CD4-positive, alpha-beta memory T cell (primary cell): ENCODE measurements at regions not wholly inside any gene's neighbourhood (a gene's known extent, or its start where the extent isn't known, plus 50 kb on each side); places are given as distances from the start of the nearest gene placed in this dataset.

Source experiments
- CTCF ChIA-PET: fragments of 350-600 bp; sonication (Branson Sonifier 250); formaldehyde crosslinking; loops from one replicate; lab custom pipeline; 2021; ENCODE audit warnings: inconsistent platforms; ENCODE audit not compliant: partially characterized antibody; lab: Charles Lee
- POLR2A ChIA-PET: fragments of 350-600 bp; sonication (Branson Sonifier 250); formaldehyde crosslinking; loops from one replicate; lab custom pipeline; 2021; ENCODE audit not compliant: partially characterized antibody; lab: Charles Lee
- DNase-seq, 5 donors: peaks; one replicate each; pipeline versions ENCODE4 v3.0.0 to v3.0.0-alpha.2; 2020 to 2022; ENCODE audit warnings: mixed read lengths in 1 of 5
- H3K27ac ChIP-seq: one replicate; pipeline ENCODE4 v1.7.0; 2013; ENCODE audit warnings: low read depth, low read length
- H3K27me3 ChIP-seq: 2 replicates; pipeline ENCODE4 v1.7.0; 2013; ENCODE audit warnings: mild to moderate bottlenecking, low read length, moderate library complexity; ENCODE audit not compliant: insufficient read depth
- H3K36me3 ChIP-seq: 2 replicates; pipeline ENCODE4 v1.7.0; 2013; ENCODE audit warnings: mild to moderate bottlenecking, low read length, moderate library complexity; ENCODE audit not compliant: insufficient read depth
- H3K4me1 ChIP-seq: 2 replicates; pipeline ENCODE4 v1.7.0; 2013; ENCODE audit warnings: mild to moderate bottlenecking, low read length, moderate library complexity; ENCODE audit not compliant: insufficient read depth
- H3K4me3 ChIP-seq, 2 donors: one replicate each; pipeline ENCODE4 v1.7.0; 2013; ENCODE audit warnings: low read length in 2 of 2, mild to moderate bottlenecking in 1 of 2
- H3K9me3 ChIP-seq, 2 donors: one replicate each; pipeline ENCODE4 v1.7.0; 2013; ENCODE audit warnings: low read length in 2 of 2, control low read depth in 1 of 2; ENCODE audit not compliant: control insufficient read depth in 1 of 2
- H3K27ac Mint-ChIP-seq, 7 donors: one replicate each; pipeline ENCODE4 v1.8.0; 2020 to 2021; ENCODE audit warnings: mixed read lengths in 7 of 7, mild to moderate bottlenecking in 6 of 7, inconsistent platforms in 3 of 7, moderate library complexity in 3 of 7
- H3K27me3 Mint-ChIP-seq, 2 donors: one replicate each; pipeline ENCODE4 v1.8.0; 2020 to 2021; ENCODE audit warnings: mixed read lengths in 2 of 2
- H3K36me3 Mint-ChIP-seq, 2 donors: one replicate each; pipeline ENCODE4 v1.8.0; 2020 to 2021; ENCODE audit warnings: mixed read lengths in 2 of 2, inconsistent platforms in 1 of 2, mild to moderate bottlenecking in 1 of 2
- H3K4me1 Mint-ChIP-seq, 4 donors: one replicate each; pipeline ENCODE4 v1.8.0; 2020 to 2021; ENCODE audit warnings: mixed read lengths in 4 of 4, mild to moderate bottlenecking in 1 of 4
- H3K4me3 Mint-ChIP-seq, 8 donors: one replicate each; pipeline ENCODE4 v1.8.0; 2020 to 2021; ENCODE audit warnings: mixed read lengths in 8 of 8, mild to moderate bottlenecking in 7 of 8, moderate library complexity in 6 of 8, inconsistent platforms in 3 of 8
- H3K9me3 Mint-ChIP-seq, 8 donors: one replicate each; pipeline ENCODE4 v1.8.0; 2020 to 2021; ENCODE audit warnings: mixed read lengths in 8 of 8, mild to moderate bottlenecking in 5 of 8, inconsistent platforms in 3 of 8, moderate library complexity in 1 of 8
- intact Hi-C: fragments of 100-400 bp; cut with micrococcal nuclease; formaldehyde crosslinking; loops from one replicate; pipeline ENCODE4 v1.15.1; 2023

GRCh38 chr5:125659316-125660023, 763.7 kb upstream of the GRAMD2B start:
- H3K27ac ChIP-seq: no peak overlapping the region
- intact Hi-C loops: no loop called here
- DNase-seq: no peak
- POLR2A ChIA-PET: no interaction called here
- H3K4me3 Mint-ChIP-seq: no peak overlapping the region
- H3K36me3 ChIP-seq: no peaks in the 10 kb centered on the region
- H3K4me1 Mint-ChIP-seq: no peaks in the 10 kb centered on the region
- no peaks in the 10 kb centered on the region for H3K27me3 Mint-ChIP-seq
- H3K27ac Mint-ChIP-seq: no peak overlapping the region
- H3K9me3 Mint-ChIP-seq: peaks cover 3 to 20% (median 12%) of the 10 kb centered on the region in 8 donors
- no peaks in the 10 kb centered on the region for H3K4me1 ChIP-seq
- no peaks in the 10 kb centered on the region for H3K27me3 ChIP-seq
- no peaks in the 10 kb centered on the region for H3K36me3 Mint-ChIP-seq
- CTCF ChIA-PET: no interaction called here
- no peak overlapping the region for H3K4me3 ChIP-seq
- no peaks in the 10 kb centered on the region for H3K9me3 ChIP-seq

GRCh38 chr5:125660231-125660895, 762.8 kb upstream of the GRAMD2B start:
- Mint-ChIP-seq H3K4me3 (no peak overlapping the region), H3K4me1 (no peaks in the 10 kb centered on the region), H3K27me3 (no peaks in the 10 kb centered on the region), H3K27ac (no peak overlapping the region), H3K9me3 (peaks cover 3 to 21% (median 12%) of the 10 kb centered on the region in 8 donors), H3K36me3 (no peaks in the 10 kb centered on the region)
- Histone ChIP-seq H3K27me3 (no peaks in the 10 kb centered on the region), H3K4me3 (no peak overlapping the region), H3K36me3 (no peaks in the 10 kb centered on the region), H3K4me1 (no peaks in the 10 kb centered on the region), H3K27ac (no peak overlapping the region), H3K9me3 (no peaks in the 10 kb centered on the region)
- ChIA-PET POLR2A (no interaction called here), CTCF (no interaction called here)
- no peak for DNase-seq
- intact Hi-C loops: no loop called here

DNA sequence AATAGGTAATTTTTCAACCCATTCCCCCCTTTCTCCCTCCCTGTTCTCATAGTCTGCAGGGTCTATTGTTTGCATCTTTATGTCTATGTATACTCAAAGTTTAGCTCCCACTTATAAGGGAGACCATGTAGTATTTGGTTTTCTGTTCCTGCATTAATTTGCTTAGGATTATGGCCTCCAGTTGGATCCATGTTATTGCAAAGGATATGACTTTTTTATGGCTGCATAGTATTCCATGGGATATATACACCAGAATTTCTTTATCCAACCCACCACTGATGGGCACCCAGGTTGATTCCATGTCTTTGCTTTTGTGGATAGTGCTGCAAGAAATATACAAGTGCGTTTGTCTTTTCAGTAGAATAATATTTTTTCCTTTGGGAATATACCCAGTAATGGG, 761.6 kb upstream of the GRAMD2B start:
- ChIA-PET POLR2A (no interaction called here), CTCF (no interaction called here)
- Histone ChIP-seq H3K9me3 (no peaks in the 10 kb centered on the region), H3K27me3 (no peaks in the 10 kb centered on the region), H3K4me1 (no peaks in the 10 kb centered on the region), H3K36me3 (no peaks in the 10 kb centered on the region), H3K27ac (no peak overlapping the region), H3K4me3 (no peak overlapping the region)
- Mint-ChIP-seq H3K27ac (no peak overlapping the region), H3K4me3 (no peak overlapping the region), H3K36me3 (no peaks in the 10 kb centered on the region), H3K4me1 (no peaks in the 10 kb centered on the region), H3K9me3 (peaks cover 5 to 24% (median 14%) of the 10 kb centered on the region in 8 donors), H3K27me3 (no peaks in the 10 kb centered on the region)
- intact Hi-C loops: no loop called here
- DNase-seq: no peak

GRCh38 chr5:125668884-125669283, 754.3 kb upstream of the GRAMD2B start:
- H3K27ac ChIP-seq: no peak overlapping the region
- no peaks in the 10 kb centered on the region for H3K27me3 ChIP-seq
- Mint-ChIP-seq H3K27me3 (no peaks in the 10 kb centered on the region), H3K36me3 (no peaks in the 10 kb centered on the region), H3K9me3 (peaks cover 2 to 22% (median 8%) of the 10 kb centered on the region in 8 donors), H3K27ac (no peak overlapping the region), H3K4me3 (no peak overlapping the region), H3K4me1 (no peaks in the 10 kb centered on the region)
- H3K4me1 ChIP-seq: no peaks in the 10 kb centered on the region
- CTCF ChIA-PET: no interaction called here
- intact Hi-C loops: no loop called here
- no peak for DNase-seq
- POLR2A ChIA-PET: no interaction called here
- H3K36me3 ChIP-seq: no peaks in the 10 kb centered on the region
- no peak overlapping the region for H3K4me3 ChIP-seq
- no peaks in the 10 kb centered on the region for H3K9me3 ChIP-seq

DNA sequence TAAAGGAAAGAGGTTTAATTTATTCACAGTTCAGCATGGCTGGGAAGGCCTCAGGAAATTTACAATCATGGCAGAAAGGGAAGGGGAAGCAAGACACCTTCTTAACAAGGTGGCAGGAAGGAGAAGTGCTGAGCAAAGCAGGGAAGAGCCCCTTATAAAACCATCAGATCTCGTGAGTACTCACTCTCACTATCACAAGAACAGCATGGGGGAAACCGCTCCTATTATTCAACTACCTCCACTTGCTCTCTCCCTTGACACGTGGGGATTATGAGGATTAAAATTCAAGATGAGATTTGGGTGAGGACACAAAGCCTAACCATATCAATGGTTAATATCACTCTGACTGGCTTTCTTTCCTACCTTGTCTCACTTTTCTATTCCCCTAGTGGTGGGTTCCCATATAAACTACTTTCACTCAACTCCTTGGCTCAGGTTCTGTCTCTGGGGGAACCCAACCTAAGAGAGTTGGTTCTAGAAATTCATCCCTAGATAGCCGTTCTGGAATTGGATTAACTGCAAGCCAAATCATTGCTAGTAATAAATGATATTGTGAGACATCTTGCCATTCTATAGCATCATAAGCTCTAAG, 749.8 kb upstream of the GRAMD2B start:
- H3K4me3 ChIP-seq: no peak overlapping the region
- H3K9me3 Mint-ChIP-seq: peaks cover 0 to 18% (median 9%) of the 10 kb centered on the region in 8 donors
- H3K36me3 ChIP-seq: no peaks in the 10 kb centered on the region
- ChIA-PET CTCF (no interaction called here), POLR2A (no interaction called here)
- no peaks in the 10 kb centered on the region for H3K4me1 Mint-ChIP-seq
- peaks cover 0 to 3% of the 10 kb centered on the region in 2 donors for H3K9me3 ChIP-seq
- no peaks in the 10 kb centered on the region for H3K27me3 Mint-ChIP-seq
- no peak overlapping the region for H3K27ac Mint-ChIP-seq
- H3K4me1 ChIP-seq: no peaks in the 10 kb centered on the region
- H3K27me3 ChIP-seq: no peaks in the 10 kb centered on the region
- no peak for DNase-seq
- H3K4me3 Mint-ChIP-seq: no peak overlapping the region
- H3K36me3 Mint-ChIP-seq: no peaks in the 10 kb centered on the region
- no peak overlapping the region for H3K27ac ChIP-seq
- intact Hi-C loops: no loop called here

DNA sequence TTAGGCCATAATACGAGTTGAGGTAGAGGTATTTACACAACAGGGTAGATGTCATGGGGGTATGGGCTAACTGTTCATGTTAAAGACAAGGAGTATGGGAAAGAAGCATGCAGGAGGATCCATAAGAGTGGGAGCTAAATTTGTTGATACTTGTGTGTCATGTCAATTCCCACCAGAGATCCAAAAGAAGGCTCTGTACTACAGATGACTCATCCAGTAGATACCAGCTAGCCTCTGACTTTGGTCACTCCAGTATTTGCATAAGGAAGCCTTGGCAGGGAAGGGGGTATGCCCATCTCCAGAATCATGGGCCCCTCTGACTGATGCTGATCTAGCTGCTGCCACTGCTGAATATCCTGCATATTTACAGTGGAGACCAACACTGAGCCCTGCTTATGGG, 743.7 kb upstream of the GRAMD2B start:
- Histone ChIP-seq H3K27me3 (no peaks in the 10 kb centered on the region), H3K27ac (no peak overlapping the region), H3K4me3 (no peak overlapping the region), H3K36me3 (no peaks in the 10 kb centered on the region), H3K4me1 (no peaks in the 10 kb centered on the region), H3K9me3 (peaks cover 0 to 3% of the 10 kb centered on the region in 2 donors)
- no peak overlapping the region for H3K27ac Mint-ChIP-seq
- DNase-seq: no peak
- peaks cover 2 to 15% (median 6%) of the 10 kb centered on the region in 8 donors for H3K9me3 Mint-ChIP-seq
- H3K4me1 Mint-ChIP-seq: no peaks in the 10 kb centered on the region
- ChIA-PET POLR2A (no interaction called here), CTCF (no interaction called here)
- H3K4me3 Mint-ChIP-seq: no peak overlapping the region
- no peaks in the 10 kb centered on the region for H3K27me3 Mint-ChIP-seq
- intact Hi-C loops: no loop called here
- H3K36me3 Mint-ChIP-seq: no peaks in the 10 kb centered on the region

DNA sequence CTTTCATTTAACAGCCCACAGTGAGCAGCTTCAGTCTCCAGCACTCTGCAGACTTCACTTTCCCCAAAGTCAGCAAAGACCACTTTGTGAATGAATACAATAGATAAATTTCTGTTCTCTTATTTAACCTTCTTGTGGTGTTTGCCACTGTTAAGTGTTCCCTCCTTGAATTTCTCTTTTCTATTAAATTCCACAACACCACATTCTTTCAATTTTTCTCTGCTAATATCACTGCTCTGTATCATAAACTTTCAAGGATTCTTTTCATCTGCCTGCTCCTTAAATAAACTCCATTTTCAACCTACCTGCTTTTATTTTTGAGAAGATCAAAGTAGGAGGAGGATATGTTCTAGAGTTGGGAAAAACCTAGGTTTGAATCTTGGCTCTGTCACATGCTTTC, 739.5 kb upstream of the GRAMD2B start:
- Histone ChIP-seq H3K27me3 (no peaks in the 10 kb centered on the region), H3K4me1 (no peaks in the 10 kb centered on the region), H3K27ac (no peak overlapping the region), H3K4me3 (no peak overlapping the region), H3K9me3 (no peaks in the 10 kb centered on the region), H3K36me3 (no peaks in the 10 kb centered on the region)
- ChIA-PET CTCF (no interaction called here), POLR2A (no interaction called here)
- DNase-seq: no peak
- intact Hi-C loops: no loop called here
- Mint-ChIP-seq H3K27ac (no peak overlapping the region), H3K4me1 (no peaks in the 10 kb centered on the region), H3K27me3 (no peaks in the 10 kb centered on the region), H3K9me3 (peaks cover 0 to 9% (median 3%) of the 10 kb centered on the region in 8 donors), H3K36me3 (no peaks in the 10 kb centered on the region), H3K4me3 (no peak overlapping the region)
